Breast epithelium (tissue), 4 donors: ENCODE measurements at regions not wholly inside any gene's neighbourhood (a gene's known extent, or its start where the extent isn't known, plus 50 kb on each side); places are given as distances from the start of the nearest gene placed in this dataset.

Source experiments
- DNase-seq, 2 donors: peaks; one replicate each; pipeline ENCODE4 v3.0.0-alpha.2; 2019; ENCODE audit warnings: low spot score in 2 of 2
- H3K27ac ChIP-seq, 2 donors: fragments of 200-600 bp; sonication (generic) in 1 of 2; one replicate each; pipeline ENCODE4 v1.5.1; 2016 to 2019; ENCODE audit warnings: mild to moderate bottlenecking in 1 of 2
- H3K27me3 ChIP-seq, 2 donors: fragments of 200-600 bp; sonication (generic) in 1 of 2; one replicate each; pipeline versions ENCODE4 v1.5.1 to v1.6.0; 2017 to 2019; ENCODE audit warnings: control low read depth in 1 of 2, mild to moderate bottlenecking in 1 of 2
- H3K36me3 ChIP-seq: fragments of 200-600 bp; one replicate; pipeline ENCODE4 v1.5.1; 2019
- H3K4me1 ChIP-seq, 2 donors: fragments of 200-600 bp; sonication (generic); one replicate each; pipeline ENCODE4 v1.5.1; 2016 to 2019; ENCODE audit warnings: control low read depth in 1 of 2
- H3K4me3 ChIP-seq, 3 donors: fragments of 200-600 bp; sonication (generic); 1 replicate in 2 of 3; 2 replicates in 1 of 3; pipeline ENCODE4 v1.5.1; 2016 to 2019; ENCODE audit warnings: mild to moderate bottlenecking in 3 of 3, moderate library complexity in 2 of 3
- H3K9me3 ChIP-seq, 2 donors: fragments of 200-600 bp; sonication (generic) in 1 of 2; one replicate each; pipeline ENCODE4 v1.5.1; 2016 to 2019; ENCODE audit warnings: control low read depth in 1 of 2
- CTCF ChIP-seq, 3 donors: fragments of 450-650 bp; IDR thresholded peaks; one replicate each; pipeline ENCODE4 v1.5.1; 2016 to 2017; ENCODE audit warnings: antibody characterized with exemption in 3 of 3, mild to moderate bottlenecking in 3 of 3, moderate library complexity in 3 of 3
- POLR2A ChIP-seq: fragments of 450-650 bp; IDR thresholded peaks from one replicate; pipeline ENCODE4 v1.6.1; 2016; ENCODE audit warnings: antibody characterized with exemption, mild to moderate bottlenecking, moderate library complexity
- POLR2AphosphoS5 ChIP-seq, 3 donors: sonication (generic); formaldehyde crosslinking; IDR thresholded peaks; one replicate each; pipeline ENCODE4 v1.6.1; 2017; ENCODE audit warnings: antibody characterized with exemption in 3 of 3
- intact Hi-C: fragments of 100-400 bp; cut with DNase I; formaldehyde crosslinking; loops from one replicate; pipeline ENCODE4 v1.15.1; 2023; ENCODE audit warnings: low total_unique reads

- H3K9me3 ChIP-seq: no peaks in the 10 kb centered on the region
- TF ChIP-seq POLR2A (no peak), POLR2AphosphoS5 (IDR thresholded peaks at IDR 0.05) (no peak), CTCF (IDR thresholded peaks at IDR 0.05) (no peak)
- no peak overlapping the region for H3K4me3 ChIP-seq
- H3K36me3 ChIP-seq: no peaks in the 10 kb centered on the region
- no peak for DNase-seq
- H3K27ac ChIP-seq: no peak overlapping the region
- peaks cover 0 to 6% of the 10 kb centered on the region in 2 donors for H3K4me1 ChIP-seq
- no peaks in the 10 kb centered on the region for H3K27me3 ChIP-seq
- intact Hi-C loops: no loop called here
Measured at GRCh38 chr21:38997051-38997842, 186.0 kb downstream of the PSMG1 start.

DNA sequence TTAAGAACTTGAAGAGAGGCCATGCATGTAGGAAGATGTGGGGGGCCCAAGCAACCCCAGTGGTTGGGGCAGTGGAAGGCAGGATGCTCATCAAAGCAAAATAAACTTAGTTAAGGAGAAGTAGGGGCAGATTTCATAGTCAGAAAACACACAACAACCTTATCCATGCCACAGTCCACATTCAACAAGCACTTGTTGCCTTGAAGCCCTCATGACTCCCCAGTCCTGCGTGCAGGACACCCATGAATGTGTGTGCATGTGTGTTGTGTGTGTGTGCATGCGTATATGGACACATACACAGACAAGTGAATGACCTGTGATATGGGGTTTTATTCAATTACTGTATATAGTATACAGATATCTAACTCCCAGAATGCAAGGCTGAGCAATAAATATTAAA, 186.9 kb downstream of the PSMG1 start:
- TF ChIP-seq CTCF (IDR thresholded peaks at IDR 0.05): no peak
- no peak for TF ChIP-seq POLR2A
- TF ChIP-seq POLR2AphosphoS5 (IDR thresholded peaks at IDR 0.05): no peak

GRCh38 chr21:38995731-38996130, 187.5 kb downstream of the PSMG1 start:
- intact Hi-C loops: no loop called here
- Histone ChIP-seq H3K27ac (no peak overlapping the region), H3K4me1 (peaks cover 0 to 6% of the 10 kb centered on the region in 2 donors)

More for the DNA sequence above, 186.9 kb downstream of the PSMG1 start:
- no peaks in the 10 kb centered on the region for H3K36me3 ChIP-seq
- no peak overlapping the region for H3K27ac ChIP-seq
- DNase-seq: no peak
- no peaks in the 10 kb centered on the region for H3K9me3 ChIP-seq
- no peak overlapping the region for H3K4me3 ChIP-seq
- intact Hi-C loops: no loop called here
- no peaks in the 10 kb centered on the region for H3K27me3 ChIP-seq
- peaks cover 0 to 6% of the 10 kb centered on the region in 2 donors for H3K4me1 ChIP-seq

GRCh38 chr21:38995071-38995669, 188.1 kb downstream of the PSMG1 start:
- intact Hi-C loops: no loop called here
- Histone ChIP-seq H3K4me1 (peaks cover 0 to 10% of the 10 kb centered on the region in 2 donors), H3K9me3 (no peaks in the 10 kb centered on the region), H3K27ac (peak overlapping the region; percentile 68 to 89), H3K27me3 (no peaks in the 10 kb centered on the region), H3K4me3 (no peak overlapping the region), H3K36me3 (no peaks in the 10 kb centered on the region)
- DNase-seq: no peak
- TF ChIP-seq POLR2AphosphoS5 (IDR thresholded peaks at IDR 0.05) (no peak), POLR2A (no peak), CTCF (IDR thresholded peaks at IDR 0.05) (no peak)

More at GRCh38 chr21:38995731-38996130, 187.5 kb downstream of the PSMG1 start:
- no peak for DNase-seq
- no peaks in the 10 kb centered on the region for H3K27me3 ChIP-seq
- H3K36me3 ChIP-seq: no peaks in the 10 kb centered on the region
- H3K4me3 ChIP-seq: no peak overlapping the region
- TF ChIP-seq POLR2AphosphoS5 (IDR thresholded peaks at IDR 0.05) (no peak), CTCF (IDR thresholded peaks at IDR 0.05) (no peak), POLR2A (no peak)
- H3K9me3 ChIP-seq: no peaks in the 10 kb centered on the region

GRCh38 chr21:38994042-38994441, 188.3 kb downstream of the ETS2 start:
- Histone ChIP-seq H3K36me3 (no peaks in the 10 kb centered on the region), H3K27ac (peak overlapping the region; percentile 68 to 89), H3K4me3 (no peak overlapping the region), H3K27me3 (no peaks in the 10 kb centered on the region), H3K9me3 (no peaks in the 10 kb centered on the region), H3K4me1 (peaks cover 0 to 10% of the 10 kb centered on the region in 2 donors)
- intact Hi-C loops: no loop called here
- no peak for DNase-seq
- TF ChIP-seq POLR2AphosphoS5 (IDR thresholded peaks at IDR 0.05) (no peak), POLR2A (no peak), CTCF (IDR thresholded peaks at IDR 0.05) (no peak)
